AG04450 (cell line): ENCODE measurements at regions not wholly inside any gene's neighbourhood (a gene's known extent, or its start where the extent isn't known, plus 50 kb on each side); places are given as distances from the start of the nearest gene placed in this dataset.

Source experiments
- CTCF ChIA-PET: fragments of 300-600, 350-600 bp; formaldehyde crosslinking; extraction: SDS; loops from one replicate; lab custom pipeline; 2022; ENCODE audit warnings: antibody characterized with exemption, inconsistent platforms; lab: Charles Lee
- POLR2A ChIA-PET: fragments of 350-600 bp; formaldehyde crosslinking; extraction: SDS; loops from one replicate; lab custom pipeline; 2021; ENCODE audit warnings: antibody characterized with exemption, inconsistent platforms; lab: Yijun Ruan, JAX
- DNase-seq: peaks from one replicate; pipeline ENCODE4 v3.0.0-alpha.2; 2011; ENCODE audit warnings: low read depth, low spot score
- H3K27ac ChIP-seq: one replicate; pipeline ENCODE4 v1.5.1; 2012; ENCODE audit warnings: low read depth, low read length, control low read depth
- H3K27me3 ChIP-seq: one replicate; pipeline ENCODE4 v1.6.0; 2012; ENCODE audit warnings: low read length; ENCODE audit not compliant: control insufficient read depth, insufficient read depth
- H3K4me3 ChIP-seq: 2 replicates; pipeline ENCODE4 v1.5.1; 2011; ENCODE audit warnings: mild to moderate bottlenecking, low read depth, low read length, control low read depth
- H3K9me3 ChIP-seq: 2 replicates; pipeline ENCODE4 v1.5.1; 2012; ENCODE audit warnings: low read length; ENCODE audit not compliant: control insufficient read depth, insufficient read depth
- TF ChIP-seq, protein P1 (sequence below): IDR thresholded peaks from 2 replicates; pipeline ENCODE4 v1.5.1; 2011; ENCODE audit warnings: low read depth, low read length, control low read depth, inconsistent platforms

- TF ChIP-seq, protein P1, sequence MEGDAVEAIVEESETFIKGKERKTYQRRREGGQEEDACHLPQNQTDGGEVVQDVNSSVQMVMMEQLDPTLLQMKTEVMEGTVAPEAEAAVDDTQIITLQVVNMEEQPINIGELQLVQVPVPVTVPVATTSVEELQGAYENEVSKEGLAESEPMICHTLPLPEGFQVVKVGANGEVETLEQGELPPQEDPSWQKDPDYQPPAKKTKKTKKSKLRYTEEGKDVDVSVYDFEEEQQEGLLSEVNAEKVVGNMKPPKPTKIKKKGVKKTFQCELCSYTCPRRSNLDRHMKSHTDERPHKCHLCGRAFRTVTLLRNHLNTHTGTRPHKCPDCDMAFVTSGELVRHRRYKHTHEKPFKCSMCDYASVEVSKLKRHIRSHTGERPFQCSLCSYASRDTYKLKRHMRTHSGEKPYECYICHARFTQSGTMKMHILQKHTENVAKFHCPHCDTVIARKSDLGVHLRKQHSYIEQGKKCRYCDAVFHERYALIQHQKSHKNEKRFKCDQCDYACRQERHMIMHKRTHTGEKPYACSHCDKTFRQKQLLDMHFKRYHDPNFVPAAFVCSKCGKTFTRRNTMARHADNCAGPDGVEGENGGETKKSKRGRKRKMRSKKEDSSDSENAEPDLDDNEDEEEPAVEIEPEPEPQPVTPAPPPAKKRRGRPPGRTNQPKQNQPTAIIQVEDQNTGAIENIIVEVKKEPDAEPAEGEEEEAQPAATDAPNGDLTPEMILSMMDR: no peak
- no peak for DNase-seq
- Histone ChIP-seq H3K27ac (no peak overlapping the region), H3K4me3 (no peak overlapping the region), H3K27me3 (no peaks in the 10 kb centered on the region), H3K9me3 (no peaks in the 10 kb centered on the region)
- POLR2A ChIA-PET: interaction anchor here (0.7 kb wide), 1 partner anchor 94 kb away, joined by 3 read pairs; no protein-coding TSS in a partner anchor
- CTCF ChIA-PET: interaction anchor here (0.7 to 3.0 kb wide), 2 partner anchors 165 to 505 kb away, joined by 4 to 7 read pairs; no protein-coding TSS in a partner anchor
Measured at GRCh38 chr6:113353392-113353791, 503.8 kb upstream of the MARCKS start.

GRCh38 chr6:113354204-113354895 is 502.8 kb upstream of the MARCKS start:
- no peak overlapping the region for H3K4me3 ChIP-seq
- H3K27me3 ChIP-seq: no peaks in the 10 kb centered on the region
- POLR2A ChIA-PET: no interaction called here
- H3K9me3 ChIP-seq: no peaks in the 10 kb centered on the region
- TF ChIP-seq, protein P1: no peak
- H3K27ac ChIP-seq: no peak overlapping the region
- DNase-seq: no peak
- CTCF ChIA-PET: interaction anchor here (3.0 kb wide), 1 partner anchor 505 kb away, joined by 7 read pairs; no protein-coding TSS in a partner anchor

DNA sequence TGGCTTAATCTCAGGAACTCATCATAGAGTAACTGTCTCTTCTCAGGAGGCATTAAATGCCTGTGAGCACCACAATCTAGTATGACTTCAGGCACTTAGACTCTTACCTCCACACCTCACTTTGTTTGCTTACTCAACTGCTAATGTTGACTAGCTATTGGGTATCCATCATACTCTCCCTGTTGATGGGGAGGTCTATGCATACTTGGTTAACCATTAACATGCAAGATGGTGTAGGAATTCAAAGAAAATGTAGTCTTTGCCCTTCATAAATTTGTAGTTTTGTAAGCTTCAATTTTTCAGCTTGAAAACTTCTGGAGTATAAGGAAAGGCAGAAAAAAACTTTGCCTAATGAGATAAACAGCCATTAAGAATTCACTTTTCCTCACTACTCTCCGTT is 501.0 kb upstream of the MARCKS start:
- Histone ChIP-seq H3K4me3 (no peak overlapping the region), H3K27ac (no peak overlapping the region), H3K9me3 (no peaks in the 10 kb centered on the region), H3K27me3 (no peaks in the 10 kb centered on the region)
- DNase-seq: no peak
- ChIA-PET CTCF (no interaction called here), POLR2A (no interaction called here)
- TF ChIP-seq, protein P1: no peak

- no peak for DNase-seq
- no peak overlapping the region for H3K4me3 ChIP-seq
- TF ChIP-seq, protein P1: no peak
- H3K27me3 ChIP-seq: no peaks in the 10 kb centered on the region
- ChIA-PET CTCF (no interaction called here), POLR2A (no interaction called here)
- H3K9me3 ChIP-seq: no peaks in the 10 kb centered on the region
- H3K27ac ChIP-seq: no peak overlapping the region
Measured at GRCh38 chr6:113357041-113357440, 500.1 kb upstream of the MARCKS start.

GRCh38 chr6:113358063-113358583 is 499.0 kb upstream of the MARCKS start:
- POLR2A ChIA-PET: no interaction called here
- Histone ChIP-seq H3K27ac (no peak overlapping the region), H3K27me3 (no peaks in the 10 kb centered on the region), H3K9me3 (no peaks in the 10 kb centered on the region), H3K4me3 (no peak overlapping the region)
- no peak for DNase-seq
- CTCF ChIA-PET: no interaction called here
- TF ChIP-seq, protein P1: no peak
